Smooth muscle cell (in vitro differentiated cells): ENCODE measurements at regions not wholly inside any gene's neighbourhood (a gene's known extent, or its start where the extent isn't known, plus 50 kb on each side); places are given as distances from the start of the nearest gene placed in this dataset.

Experiments
- DNase-seq: peaks from one replicate; lab custom pipeline; 2025; ENCODE audit not compliant: unreplicated experiment; lab: John Stamatoyannopoulos, UW
- H2AFZ ChIP-seq: fragments of 200-600 bp; sonication (generic); 2 replicates; pipeline ENCODE4 v1.6.0; 2016; ENCODE audit warnings: antibody characterized with exemption, low read depth, mild to moderate bottlenecking
- H3F3A ChIP-seq: fragments of 200-600 bp; sonication (generic); 2 replicates; pipeline ENCODE4 v1.6.0; 2017; ENCODE audit warnings: antibody characterized with exemption, low read depth
- H3K27ac ChIP-seq: fragments of 200-600 bp; sonication (generic); 2 replicates; pipeline ENCODE4 v1.5.1; 2016; ENCODE audit warnings: low read depth, mild to moderate bottlenecking
- H3K27me3 ChIP-seq: fragments of 200-600 bp; sonication (generic); 2 replicates; pipeline ENCODE4 v1.6.1; 2016; ENCODE audit warnings: low read depth, mild to moderate bottlenecking
- H3K36me3 ChIP-seq: fragments of 200-600 bp; sonication (generic); 2 replicates; pipeline ENCODE4 v1.5.1; 2016; ENCODE audit warnings: low read depth
- H3K4me1 ChIP-seq: fragments of 200-600 bp; sonication (generic); 2 replicates; pipeline ENCODE4 v1.5.1; 2016; ENCODE audit warnings: low read depth
- H3K4me2 ChIP-seq: fragments of 200-600 bp; sonication (generic); 2 replicates; pipeline ENCODE4 v1.6.0; 2016; ENCODE audit warnings: mild to moderate bottlenecking
- H3K4me3 ChIP-seq: fragments of 200-600 bp; sonication (generic); 2 replicates; pipeline ENCODE4 v1.5.1; 2016; ENCODE audit warnings: mild to moderate bottlenecking
- H3K79me2 ChIP-seq: fragments of 200-600 bp; sonication (generic); 2 replicates; pipeline ENCODE4 v1.6.0; 2016; ENCODE audit warnings: low read depth, mild to moderate bottlenecking
- H3K9ac ChIP-seq: fragments of 200-600 bp; sonication (generic); 2 replicates; pipeline ENCODE4 v1.6.0; 2016; ENCODE audit warnings: low read depth
- H3K9me3 ChIP-seq: fragments of 200-600 bp; sonication (generic); replicated peaks from 2 replicates; pipeline ENCODE4 v1.5.1; 2016; ENCODE audit warnings: low read depth
- H4K20me1 ChIP-seq: fragments of 200-600 bp; sonication (generic); 2 replicates; pipeline ENCODE4 v1.6.0; 2016; ENCODE audit warnings: low read depth
- WGBS: methylation state at CpG from one replicate; pipeline ENCODE4 v1.1.7; 2016; ENCODE audit warnings: low lambda C conversion rate; 5-methylcytosine and 5-hydroxymethylcytosine counted together
- TF ChIP-seq, protein P1 (sequence below): fragments of 200-600 bp; sonication (generic); IDR thresholded peaks from 2 replicates; pipeline ENCODE4 v1.5.1; 2017; ENCODE audit warnings: borderline replicate concordance, mild to moderate bottlenecking, antibody characterized with exemption; ENCODE audit not compliant: insufficient read depth, poor library complexity, severe bottlenecking

DNA sequence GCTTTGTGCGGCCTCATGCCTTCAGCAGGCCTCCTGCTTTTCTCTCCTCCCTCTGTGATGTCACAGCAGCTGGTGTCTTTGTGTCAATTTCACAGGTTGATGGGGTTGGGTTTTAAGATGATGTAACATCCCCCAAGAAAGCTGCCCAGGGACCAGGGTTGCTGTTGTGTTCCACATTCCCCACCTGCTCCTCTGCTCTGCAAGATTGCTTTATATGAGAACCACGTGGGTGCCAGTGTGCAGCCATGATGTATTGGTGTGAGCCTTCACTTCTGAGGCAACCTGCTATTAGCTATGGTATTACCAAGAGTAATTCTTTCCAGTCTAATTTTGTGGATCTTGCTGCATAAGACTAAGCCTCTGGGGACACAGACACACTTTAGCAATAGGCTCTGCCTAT lies 213.0 kb upstream of the ADAMTS16 start:
- 91% methylated on average over 2 of the region's 2 CpGs for WGBS
- Histone ChIP-seq H2AFZ (no peak overlapping the region), H3K27me3 (no peaks in the 10 kb centered on the region), H3K4me1 (no peaks in the 10 kb centered on the region), H3K27ac (no peak overlapping the region), H3K9ac (no peak overlapping the region), H3K79me2 (no peaks in the 10 kb centered on the region), H3K4me3 (no peak overlapping the region), H3K36me3 (no peaks in the 10 kb centered on the region), H4K20me1 (no peaks in the 10 kb centered on the region), H3K4me2 (no peak overlapping the region), H3K9me3 (no peaks in the 10 kb centered on the region), H3F3A (no peaks in the 10 kb centered on the region)
- DNase-seq: no peak
- TF ChIP-seq, protein P1, sequence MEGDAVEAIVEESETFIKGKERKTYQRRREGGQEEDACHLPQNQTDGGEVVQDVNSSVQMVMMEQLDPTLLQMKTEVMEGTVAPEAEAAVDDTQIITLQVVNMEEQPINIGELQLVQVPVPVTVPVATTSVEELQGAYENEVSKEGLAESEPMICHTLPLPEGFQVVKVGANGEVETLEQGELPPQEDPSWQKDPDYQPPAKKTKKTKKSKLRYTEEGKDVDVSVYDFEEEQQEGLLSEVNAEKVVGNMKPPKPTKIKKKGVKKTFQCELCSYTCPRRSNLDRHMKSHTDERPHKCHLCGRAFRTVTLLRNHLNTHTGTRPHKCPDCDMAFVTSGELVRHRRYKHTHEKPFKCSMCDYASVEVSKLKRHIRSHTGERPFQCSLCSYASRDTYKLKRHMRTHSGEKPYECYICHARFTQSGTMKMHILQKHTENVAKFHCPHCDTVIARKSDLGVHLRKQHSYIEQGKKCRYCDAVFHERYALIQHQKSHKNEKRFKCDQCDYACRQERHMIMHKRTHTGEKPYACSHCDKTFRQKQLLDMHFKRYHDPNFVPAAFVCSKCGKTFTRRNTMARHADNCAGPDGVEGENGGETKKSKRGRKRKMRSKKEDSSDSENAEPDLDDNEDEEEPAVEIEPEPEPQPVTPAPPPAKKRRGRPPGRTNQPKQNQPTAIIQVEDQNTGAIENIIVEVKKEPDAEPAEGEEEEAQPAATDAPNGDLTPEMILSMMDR: no peak

DNA sequence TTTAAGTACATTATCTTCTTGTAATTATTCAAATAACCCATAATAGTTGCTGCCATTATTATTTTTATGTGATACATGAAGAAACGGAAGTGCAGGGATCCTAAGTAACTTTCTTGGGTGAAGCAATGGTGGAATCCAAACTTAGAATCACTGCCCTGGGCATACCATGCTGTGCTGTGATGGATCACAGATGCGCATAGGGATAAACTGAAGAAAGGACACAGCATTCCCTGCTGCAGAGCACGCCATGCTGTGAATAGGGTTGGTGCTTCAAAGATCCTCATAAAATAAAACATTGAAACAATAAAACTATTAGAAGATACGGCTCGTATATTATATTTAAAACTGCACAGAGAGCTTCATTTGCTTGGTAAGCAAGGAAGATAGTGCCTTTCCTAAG lies 211.7 kb upstream of the ADAMTS16 start:
- Histone ChIP-seq H3K9ac (no peak overlapping the region), H3F3A (no peaks in the 10 kb centered on the region), H3K4me1 (no peaks in the 10 kb centered on the region), H3K36me3 (no peaks in the 10 kb centered on the region), H3K27ac (no peak overlapping the region), H3K79me2 (no peaks in the 10 kb centered on the region), H3K9me3 (no peaks in the 10 kb centered on the region), H2AFZ (no peak overlapping the region), H4K20me1 (no peaks in the 10 kb centered on the region), H3K4me2 (no peak overlapping the region), H3K4me3 (no peak overlapping the region), H3K27me3 (no peaks in the 10 kb centered on the region)
- TF ChIP-seq, protein P1: no peak
- DNase-seq: no peak
- 91% methylated on average over 5 of the region's 5 CpGs for WGBS

DNA sequence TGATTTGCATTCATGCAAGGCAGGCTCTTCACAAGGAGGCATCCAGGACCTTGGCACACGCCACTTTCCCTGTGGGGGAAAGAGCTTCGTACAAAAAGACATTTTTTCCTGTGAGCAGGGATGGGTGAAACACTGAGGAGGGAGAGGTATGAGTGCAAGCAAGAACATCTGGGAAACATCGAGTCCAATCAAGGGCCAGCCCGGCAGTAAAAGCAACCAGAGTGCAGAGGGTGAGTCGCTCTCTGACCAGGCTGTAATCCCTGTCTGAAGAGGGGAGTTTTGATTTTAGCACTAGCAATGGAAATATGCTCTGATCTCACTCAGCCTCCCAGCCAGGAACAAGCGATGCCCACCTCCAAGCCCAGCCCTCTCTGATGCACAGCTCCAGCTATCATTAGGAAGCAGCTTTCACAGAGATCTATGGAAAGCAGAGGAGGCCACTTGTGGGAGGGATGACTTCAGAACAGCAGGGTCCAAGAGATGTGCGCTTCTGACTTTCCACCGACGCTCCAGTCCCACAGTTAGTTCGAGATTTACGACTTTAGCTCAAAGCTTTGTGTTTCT lies 211.0 kb upstream of the ADAMTS16 start:
- no peak for DNase-seq
- H3K4me1 ChIP-seq: no peaks in the 10 kb centered on the region
- H3K9me3 ChIP-seq: no peaks in the 10 kb centered on the region
- H3K4me2 ChIP-seq: no peak overlapping the region
- H3K79me2 ChIP-seq: no peaks in the 10 kb centered on the region
- no peak overlapping the region for H3K9ac ChIP-seq
- no peak overlapping the region for H2AFZ ChIP-seq
- H3K36me3 ChIP-seq: no peaks in the 10 kb centered on the region
- H3K4me3 ChIP-seq: no peak overlapping the region
- no peaks in the 10 kb centered on the region for H3F3A ChIP-seq
- H3K27ac ChIP-seq: no peak overlapping the region
- TF ChIP-seq, protein P1: no peak
- H4K20me1 ChIP-seq: no peaks in the 10 kb centered on the region
- H3K27me3 ChIP-seq: no peaks in the 10 kb centered on the region
- 60% methylated on average over 11 of the region's 11 CpGs for WGBS

DNA sequence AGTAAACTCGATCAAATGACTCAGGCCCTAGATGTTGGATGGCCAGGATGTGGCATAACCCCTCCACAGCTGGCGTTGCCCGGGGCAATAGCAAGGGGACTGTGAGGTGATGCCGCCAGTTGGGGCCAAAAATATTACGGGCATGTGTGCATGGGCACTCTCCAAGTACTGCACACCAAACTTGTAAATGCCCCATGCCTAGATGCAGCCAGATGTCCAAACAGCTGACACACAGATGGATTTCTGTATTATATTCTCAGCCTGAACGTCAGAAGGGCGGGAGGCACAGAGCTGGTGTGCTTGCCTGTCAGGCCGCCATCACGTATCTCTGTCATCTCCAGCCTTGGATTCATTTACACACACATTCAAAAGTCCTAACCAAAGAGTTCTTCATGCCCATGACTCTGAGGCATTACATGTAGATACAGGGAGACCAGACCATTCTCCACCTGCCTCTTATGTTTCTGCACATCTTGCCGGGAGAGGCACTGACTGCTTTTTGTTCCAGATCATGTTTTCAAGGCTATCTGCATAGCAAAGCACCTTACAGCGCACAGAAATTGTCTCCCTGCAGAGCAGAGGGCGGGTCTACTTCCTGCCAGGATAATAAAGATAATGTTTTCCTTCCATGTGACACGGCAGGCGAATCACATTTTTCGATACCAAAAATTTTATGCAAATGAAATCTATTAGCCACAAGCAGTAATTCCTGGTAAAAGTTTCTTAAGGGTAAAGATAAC lies 200.9 kb upstream of the ADAMTS16 start:
- no peak overlapping the region for H3K9ac ChIP-seq
- H3K4me3 ChIP-seq: no peak overlapping the region
- WGBS: 89% methylated on average over 15 of the region's 15 CpGs
- peaks cover 11% of the 10 kb centered on the region for H3K27me3 ChIP-seq
- H3F3A ChIP-seq: no peaks in the 10 kb centered on the region
- no peaks in the 10 kb centered on the region for H3K9me3 ChIP-seq
- H3K27ac ChIP-seq: no peak overlapping the region
- no peaks in the 10 kb centered on the region for H3K36me3 ChIP-seq
- no peak overlapping the region for H2AFZ ChIP-seq
- TF ChIP-seq, protein P1: no peak
- no peaks in the 10 kb centered on the region for H4K20me1 ChIP-seq
- no peaks in the 10 kb centered on the region for H3K4me1 ChIP-seq
- H3K79me2 ChIP-seq: no peaks in the 10 kb centered on the region
- no peak overlapping the region for H3K4me2 ChIP-seq
- DNase-seq: no peak
